ENCODE measurements at regions not wholly inside any gene's neighbourhood (a gene's known extent, or its start where the extent isn't known, plus 50 kb on each side); places are given as distances from the start of the nearest gene placed in this dataset.

- TF ChIP-seq CTCF (IDR thresholded peaks at IDR 0.05) (no peak), POLR2AphosphoS5 (IDR thresholded peaks at IDR 0.05) (no peak), EP300 (IDR thresholded peaks at IDR 0.05) (no peak), POLR2A (IDR thresholded peaks at IDR 0.05) (no peak)
Measured at GRCh38 chr15:58296276-58296675, 135.5 kb upstream of the LIPC start.
